ENCODE measurements at regions not wholly inside any gene's neighbourhood (a gene's known extent, or its start where the extent isn't known, plus 50 kb on each side); places are given as distances from the start of the nearest gene placed in this dataset.

DNA sequence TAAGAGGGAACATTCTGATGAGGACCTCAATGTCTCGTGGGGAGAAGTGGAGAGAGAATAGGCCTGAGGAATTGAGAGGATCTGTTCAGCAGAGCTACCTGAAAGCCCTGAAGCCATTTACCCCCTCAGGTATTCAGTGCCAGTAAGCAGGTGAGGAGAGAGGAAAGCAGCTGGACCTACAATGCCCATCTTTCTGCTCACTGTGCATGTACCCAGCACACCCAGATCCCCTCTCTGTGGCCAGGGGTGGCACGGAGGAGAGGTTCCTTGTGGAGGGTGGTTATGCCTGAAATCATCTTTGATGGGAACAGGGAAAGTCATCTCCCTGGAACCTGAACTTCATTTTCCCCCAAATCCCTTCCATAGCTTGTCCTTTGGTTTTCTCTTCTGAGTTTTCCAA, 277.8 kb upstream of the B3GAT1 start:
- Mint-ChIP-seq H3K27ac (no peak overlapping the region), H3K36me3 (ENCODE audit: low read depth) (no peaks in the 10 kb centered on the region), H3K4me1 (no peaks in the 10 kb centered on the region), H3K27me3 (ENCODE audit: low read depth) (peaks cover 64% of the 10 kb centered on the region), H3K4me3 (no peak overlapping the region), H3K9me3 (no peaks in the 10 kb centered on the region)
- no peak for TF ChIP-seq CTCF (IDR thresholded peaks at IDR 0.05; ENCODE audit: unreplicated experiment in 3 of 3)

DNA sequence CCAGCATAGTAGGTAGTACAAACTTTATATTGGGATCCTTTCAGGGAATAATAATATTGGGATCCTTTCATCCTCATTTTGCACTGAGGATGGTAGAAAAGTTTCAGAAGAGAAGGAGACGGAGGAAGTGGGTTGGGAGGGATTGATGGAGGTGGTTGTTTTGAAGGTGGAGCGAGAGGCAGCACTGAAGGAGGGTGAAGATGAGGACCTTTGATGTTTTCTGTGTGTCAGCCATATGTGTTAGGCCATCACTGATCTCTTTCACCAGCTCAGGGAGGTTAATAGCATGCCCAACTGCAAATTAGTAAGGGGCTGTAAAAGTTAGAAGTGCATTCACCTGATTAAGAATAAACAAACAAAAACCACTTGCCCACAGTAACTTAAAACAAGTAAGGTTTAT, 275.5 kb upstream of the B3GAT1 start:
- H3K4me1 Mint-ChIP-seq, result peaks cover 9% of the 10 kb centered on the region
- peaks cover 56% of the 10 kb centered on the region for H3K27me3 Mint-ChIP-seq (ENCODE audit: low read depth)
- no peak overlapping the region for H3K4me3 Mint-ChIP-seq
- H3K9me3 Mint-ChIP-seq, result no peaks in the 10 kb centered on the region
- no peak overlapping the region for H3K27ac Mint-ChIP-seq
- H3K36me3 Mint-ChIP-seq (ENCODE audit: low read depth), result no peaks in the 10 kb centered on the region
- TF ChIP-seq CTCF (IDR thresholded peaks at IDR 0.05; ENCODE audit: unreplicated experiment in 3 of 3), result no peak

DNA sequence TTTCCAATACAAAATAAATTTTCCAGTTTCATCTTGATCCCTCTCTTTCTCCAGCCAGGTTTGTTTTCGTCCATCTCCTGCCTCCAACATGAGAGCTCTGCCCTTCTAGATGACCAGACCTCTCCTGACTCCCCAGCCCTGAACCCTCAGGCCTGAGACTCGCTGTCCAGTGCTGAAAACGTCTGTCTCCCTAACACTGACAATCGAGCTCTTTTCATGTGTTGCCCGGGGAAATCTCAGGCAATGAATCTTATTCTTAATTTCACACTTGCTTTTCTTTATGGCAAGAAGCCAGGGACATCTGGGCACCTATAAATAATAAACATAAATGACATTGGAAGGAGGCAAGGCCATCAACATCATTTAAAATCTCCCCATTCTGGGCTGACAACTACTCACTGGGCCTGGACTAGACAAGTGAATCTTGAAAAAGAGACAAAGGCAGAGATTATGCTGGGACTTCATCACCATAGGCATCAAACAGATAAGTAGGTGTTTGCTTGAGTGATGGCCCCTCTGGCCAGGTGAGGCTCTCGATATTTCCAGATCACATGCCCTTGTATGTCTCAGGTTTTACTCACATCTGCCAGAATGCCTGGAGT, 274.5 kb upstream of the B3GAT1 start:
- Mint-ChIP-seq H3K36me3 (ENCODE audit: low read depth) (no peaks in the 10 kb centered on the region), H3K4me3 (no peak overlapping the region), H3K27me3 (ENCODE audit: low read depth) (peaks cover 52% of the 10 kb centered on the region), H3K9me3 (no peaks in the 10 kb centered on the region), H3K4me1 (peaks cover 9% of the 10 kb centered on the region), H3K27ac (no peak overlapping the region)
- no peak for TF ChIP-seq CTCF (IDR thresholded peaks at IDR 0.05; ENCODE audit: unreplicated experiment in 3 of 3)

GRCh38 chr11:134685793-134686380, 273.8 kb upstream of the B3GAT1 start:
- Mint-ChIP-seq H3K4me1 (peaks cover 9% of the 10 kb centered on the region), H3K27me3 (ENCODE audit: low read depth) (peaks cover 50% of the 10 kb centered on the region)

GRCh38 chr11:134684576-134684975, 272.5 kb upstream of the B3GAT1 start:
- no peak for TF ChIP-seq CTCF (IDR thresholded peaks at IDR 0.05; ENCODE audit: unreplicated experiment in 3 of 3)
- H3K36me3 Mint-ChIP-seq (ENCODE audit: low read depth), result no peaks in the 10 kb centered on the region

More at GRCh38 chr11:134685793-134686380, 273.8 kb upstream of the B3GAT1 start:
- Mint-ChIP-seq H3K4me3 (no peak overlapping the region), H3K36me3 (ENCODE audit: low read depth) (no peaks in the 10 kb centered on the region), H3K9me3 (no peaks in the 10 kb centered on the region), H3K27ac (no peak overlapping the region)
- TF ChIP-seq CTCF (IDR thresholded peaks at IDR 0.05; ENCODE audit: unreplicated experiment in 3 of 3), result no peak

DNA sequence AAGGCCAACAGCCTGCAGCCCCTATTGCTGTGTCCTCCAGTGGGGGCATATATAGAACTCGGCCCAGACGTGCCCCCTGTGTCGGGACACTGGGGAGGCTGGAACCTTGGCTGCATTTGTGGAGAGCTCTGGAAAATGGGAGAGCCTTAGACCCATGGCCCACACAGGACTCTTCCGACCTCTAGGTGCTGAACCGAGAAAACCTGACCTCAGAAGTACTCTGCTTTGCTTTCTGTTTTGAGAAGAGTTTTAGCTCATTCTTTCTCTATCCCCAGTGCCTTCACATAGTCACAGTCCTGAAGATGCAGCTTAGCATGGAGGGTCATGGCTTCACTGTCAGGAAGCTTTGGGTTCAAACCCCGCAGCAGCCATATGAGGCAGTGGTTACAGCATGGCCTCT, 271.8 kb upstream of the B3GAT1 start:
- no peaks in the 10 kb centered on the region for H3K36me3 Mint-ChIP-seq (ENCODE audit: low read depth)
- TF ChIP-seq CTCF (IDR thresholded peaks at IDR 0.05; ENCODE audit: unreplicated experiment in 3 of 3), result no peak
- peaks cover 43% of the 10 kb centered on the region for H3K27me3 Mint-ChIP-seq (ENCODE audit: low read depth)
- no peak overlapping the region for H3K27ac Mint-ChIP-seq
- H3K4me3 Mint-ChIP-seq, result no peak overlapping the region
- no peaks in the 10 kb centered on the region for H3K9me3 Mint-ChIP-seq
- H3K4me1 Mint-ChIP-seq, result peaks cover 9% of the 10 kb centered on the region

More at GRCh38 chr11:134684576-134684975, 272.5 kb upstream of the B3GAT1 start:
- Mint-ChIP-seq H3K27ac (no peak overlapping the region), H3K27me3 (ENCODE audit: low read depth) (peaks cover 45% of the 10 kb centered on the region), H3K4me1 (peaks cover 9% of the 10 kb centered on the region), H3K4me3 (no peak overlapping the region), H3K9me3 (no peaks in the 10 kb centered on the region)

All from nephron (organoid).